ENCODE measurements at regions not wholly inside any gene's neighbourhood (a gene's known extent, or its start where the extent isn't known, plus 50 kb on each side); places are given as distances from the start of the nearest gene placed in this dataset.

DNA sequence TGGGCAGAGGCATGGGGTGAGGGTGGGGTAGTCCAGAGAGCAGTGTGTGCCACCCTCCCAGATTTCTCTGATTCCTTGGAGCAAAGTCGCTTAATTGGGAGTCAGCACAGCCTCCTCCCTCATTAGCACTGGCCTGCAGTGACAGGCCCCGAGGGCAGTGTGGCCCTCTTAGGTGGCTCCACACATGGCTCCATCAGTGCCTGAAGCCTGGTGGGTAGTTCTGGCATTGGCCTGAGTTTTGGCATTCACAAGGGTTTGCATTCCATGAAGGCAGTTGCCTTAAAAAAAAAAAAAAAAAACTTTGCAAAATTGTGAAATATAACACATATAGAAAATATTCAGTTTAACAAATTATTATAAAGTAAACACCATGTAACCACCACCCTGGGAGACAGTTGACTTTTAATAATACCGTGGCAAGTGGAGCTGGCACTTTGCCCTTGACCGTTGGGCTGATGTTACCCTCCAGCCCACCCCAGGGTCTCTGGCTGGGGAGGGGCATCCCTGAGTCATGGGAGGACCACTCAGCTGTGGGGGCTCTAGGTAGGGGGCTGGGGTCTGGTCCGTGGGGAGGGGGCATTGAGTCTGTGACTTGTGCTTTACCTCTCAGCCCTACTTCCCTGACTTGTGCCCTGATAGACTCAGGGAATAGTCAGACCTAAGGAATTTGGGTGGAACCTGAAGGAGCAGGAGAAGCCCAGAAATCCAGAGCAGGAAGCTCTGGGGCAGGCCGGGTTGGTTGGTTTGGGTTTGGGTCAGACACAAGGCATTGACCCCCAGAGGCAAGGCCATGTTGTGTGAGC, 51.3 kb upstream of the PITX1 start:
- no peak for DNase-seq

All from activated CD4-positive, CD25-positive, alpha-beta regulatory T cell (primary cell).